Nephron progenitor cell (in vitro differentiated cells): ENCODE measurements at regions not wholly inside any gene's neighbourhood (a gene's known extent, or its start where the extent isn't known, plus 50 kb on each side); places are given as distances from the start of the nearest gene placed in this dataset.

ENCODE experiments used
- DNase-seq: peaks from one replicate; pipeline ENCODE4 v3.0.0; 2021
- H3K27ac Mint-ChIP-seq: 2 replicates; pipeline ENCODE4 v1.8.0; 2021; ENCODE audit warnings: mild to moderate bottlenecking, moderate library complexity, mixed read lengths
- H3K27me3 Mint-ChIP-seq: 2 replicates; pipeline ENCODE4 v1.8.0; 2021; ENCODE audit warnings: mild to moderate bottlenecking, low read depth, mixed read lengths; ENCODE audit not compliant: poor library complexity
- H3K36me3 Mint-ChIP-seq: 2 replicates; pipeline ENCODE4 v1.8.0; 2021; ENCODE audit warnings: low read depth, mixed read lengths
- H3K4me1 Mint-ChIP-seq: 2 replicates; pipeline ENCODE4 v1.8.0; 2021; ENCODE audit warnings: mixed read lengths
- H3K4me3 Mint-ChIP-seq: 2 replicates; pipeline ENCODE4 v1.8.0; 2021; ENCODE audit warnings: mild to moderate bottlenecking, moderate library complexity, mixed read lengths
- H3K9me3 Mint-ChIP-seq: 2 replicates; pipeline ENCODE4 v1.8.0; 2021; ENCODE audit warnings: mild to moderate bottlenecking, moderate library complexity, mixed read lengths
- CTCF ChIP-seq: fragments of 200-600 bp; sonication (generic); IDR thresholded peaks from 2 replicates; pipeline ENCODE4 v1.5.0; 2021; ENCODE audit warnings: antibody characterized with exemption

- Mint-ChIP-seq H3K36me3 (no peaks in the 10 kb centered on the region), H3K4me1 (peaks cover 20% of the 10 kb centered on the region), H3K27ac (no peak overlapping the region), H3K27me3 (no peaks in the 10 kb centered on the region), H3K4me3 (no peak overlapping the region), H3K9me3 (peaks cover 7% of the 10 kb centered on the region)
- no peak for DNase-seq
- TF ChIP-seq CTCF: no peak
These were observed 625.6 kb downstream of the EPHA4 start for GRCh38 chr2:220946552-220946951.

GRCh38 chr2:220948579-220948978 lies 623.5 kb downstream of the EPHA4 start:
- Mint-ChIP-seq H3K27me3 (no peaks in the 10 kb centered on the region), H3K9me3 (peaks cover 9% of the 10 kb centered on the region), H3K4me3 (no peak overlapping the region), H3K4me1 (peaks cover 20% of the 10 kb centered on the region), H3K36me3 (peaks cover 5% of the 10 kb centered on the region), H3K27ac (no peak overlapping the region)
- no peak for DNase-seq
- no peak for TF ChIP-seq CTCF

GRCh38 chr2:220949466-220949865 lies 622.6 kb downstream of the EPHA4 start:
- H3K9me3 Mint-ChIP-seq: peaks cover 16% of the 10 kb centered on the region
- H3K27me3 Mint-ChIP-seq: no peaks in the 10 kb centered on the region
- peaks cover 20% of the 10 kb centered on the region for H3K4me1 Mint-ChIP-seq
- no peak for TF ChIP-seq CTCF
- H3K4me3 Mint-ChIP-seq: no peak overlapping the region
- H3K36me3 Mint-ChIP-seq: peaks cover 5% of the 10 kb centered on the region
- H3K27ac Mint-ChIP-seq: no peak overlapping the region
- DNase-seq: no peak

- no peak for TF ChIP-seq CTCF
- H3K27me3 Mint-ChIP-seq: no peaks in the 10 kb centered on the region
These were observed 616.3 kb downstream of the EPHA4 start for GRCh38 chr2:220955776-220956175.

GRCh38 chr2:220956429-220956828 lies 615.7 kb downstream of the EPHA4 start:
- Mint-ChIP-seq H3K4me3 (no peak overlapping the region), H3K9me3 (peaks cover 16% of the 10 kb centered on the region), H3K36me3 (peaks cover 5% of the 10 kb centered on the region), H3K4me1 (peaks cover 13% of the 10 kb centered on the region), H3K27ac (no peak overlapping the region), H3K27me3 (no peaks in the 10 kb centered on the region)
- no peak for TF ChIP-seq CTCF
- DNase-seq: no peak

More at GRCh38 chr2:220955776-220956175, 616.3 kb downstream of the EPHA4 start:
- H3K9me3 Mint-ChIP-seq: peaks cover 16% of the 10 kb centered on the region
- no peak overlapping the region for H3K4me3 Mint-ChIP-seq
- H3K27ac Mint-ChIP-seq: no peak overlapping the region
- peaks cover 5% of the 10 kb centered on the region for H3K36me3 Mint-ChIP-seq
- no peak for DNase-seq
- peaks cover 13% of the 10 kb centered on the region for H3K4me1 Mint-ChIP-seq

GRCh38 chr2:220959391-220959802 lies 612.7 kb downstream of the EPHA4 start:
- peak overlapping the region; percentile 73 for H3K27ac Mint-ChIP-seq
- no peak overlapping the region for H3K4me3 Mint-ChIP-seq
- no peaks in the 10 kb centered on the region for H3K9me3 Mint-ChIP-seq
- no peak for TF ChIP-seq CTCF
- H3K36me3 Mint-ChIP-seq: no peaks in the 10 kb centered on the region
- peaks cover 13% of the 10 kb centered on the region for H3K4me1 Mint-ChIP-seq
- H3K27me3 Mint-ChIP-seq: peaks cover 2% of the 10 kb centered on the region
- DNase-seq: no peak
